COR-L47 (cell line): ENCODE measurements at regions not wholly inside any gene's neighbourhood (a gene's known extent, or its start where the extent isn't known, plus 50 kb on each side); places are given as distances from the start of the nearest gene placed in this dataset.
A peak's percentile ranks its signal among the peaks of the same experiment; 100 is the strongest.
"Not testable (repeated sequence)": the region's sequence is repeated elsewhere in the genome, so short reads cannot be mapped to it uniquely, and the experiment has no call there.

Experiments used
- DNase-seq: peaks from one replicate; lab custom pipeline; 2025; lab: John Stamatoyannopoulos, UW

DNA sequence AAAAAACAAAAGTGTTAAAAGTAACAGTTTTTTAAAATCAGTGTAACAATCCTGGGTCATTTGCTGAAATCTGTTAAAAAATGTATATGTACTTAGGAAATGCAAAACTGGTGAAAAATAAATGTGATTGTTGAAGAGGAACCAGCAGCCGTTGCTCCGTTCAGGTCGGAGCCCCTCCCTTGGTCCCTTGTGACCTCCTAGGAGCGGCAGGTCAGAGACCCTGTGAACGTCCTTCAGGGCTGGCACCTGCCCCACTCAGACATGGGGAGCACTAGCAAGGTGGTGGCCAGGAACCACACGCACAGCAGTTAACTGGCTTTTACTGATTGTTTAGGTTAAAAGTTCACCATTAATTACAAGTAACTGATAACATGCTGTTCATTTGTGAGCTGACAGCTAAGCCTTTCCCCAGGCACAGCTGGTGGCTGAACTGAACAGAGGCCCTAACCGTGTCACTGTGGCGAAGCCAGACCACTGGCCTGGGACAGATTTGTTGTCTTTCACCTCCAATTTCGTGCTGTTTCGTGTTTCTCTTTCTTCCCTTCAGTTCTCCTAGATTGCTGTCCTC, 159.2 kb upstream of the ALKAL2 start:
- DNase-seq = no peak

DNA sequence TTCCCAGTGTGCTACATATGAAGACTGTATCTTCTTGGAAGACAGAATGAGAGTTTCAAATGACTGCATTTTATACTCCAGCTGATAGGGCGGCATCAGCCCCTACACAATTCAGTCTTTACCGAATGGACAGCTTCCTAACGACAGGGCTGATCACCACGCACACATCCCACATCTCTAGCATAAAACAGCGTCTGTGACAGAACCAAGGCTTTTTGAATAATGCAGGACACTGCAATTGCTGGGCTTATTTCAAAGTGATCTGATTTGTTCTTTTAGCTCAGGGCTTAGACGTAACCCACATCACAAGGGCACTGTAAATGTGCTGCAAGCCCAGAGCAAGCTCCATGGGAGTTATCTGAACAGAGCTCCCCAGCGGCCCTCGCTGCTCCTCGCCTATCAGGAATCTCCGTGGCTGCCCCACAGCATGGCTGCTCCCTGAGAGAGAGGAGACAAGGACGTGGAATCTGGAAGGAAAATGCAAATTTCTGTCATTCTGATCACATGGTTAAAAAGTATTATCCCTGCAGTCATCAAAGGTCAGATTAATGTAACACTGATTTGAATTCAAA, 158.5 kb upstream of the ALKAL2 start:
- DNase-seq = no peak

DNA sequence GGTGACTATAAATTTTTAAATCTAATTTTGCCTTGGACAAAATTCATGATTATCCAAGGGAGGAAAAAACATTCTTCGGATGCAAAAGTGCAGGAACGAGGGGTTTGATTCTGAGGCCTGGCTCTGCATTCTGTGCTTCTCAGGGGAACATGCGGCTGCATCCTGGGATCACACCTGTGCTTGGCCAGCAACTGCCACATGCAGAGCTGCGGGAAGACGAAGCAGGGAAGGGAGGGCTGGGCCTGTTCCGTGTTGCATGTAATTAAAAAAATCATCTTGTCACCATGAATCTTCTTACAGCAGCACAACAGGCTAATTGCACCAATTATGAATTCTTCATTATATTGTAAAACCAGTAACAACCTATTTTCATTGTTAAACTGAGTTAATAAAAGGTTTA, 158.0 kb upstream of the ALKAL2 start:
- peak; percentile 79 for DNase-seq

DNA sequence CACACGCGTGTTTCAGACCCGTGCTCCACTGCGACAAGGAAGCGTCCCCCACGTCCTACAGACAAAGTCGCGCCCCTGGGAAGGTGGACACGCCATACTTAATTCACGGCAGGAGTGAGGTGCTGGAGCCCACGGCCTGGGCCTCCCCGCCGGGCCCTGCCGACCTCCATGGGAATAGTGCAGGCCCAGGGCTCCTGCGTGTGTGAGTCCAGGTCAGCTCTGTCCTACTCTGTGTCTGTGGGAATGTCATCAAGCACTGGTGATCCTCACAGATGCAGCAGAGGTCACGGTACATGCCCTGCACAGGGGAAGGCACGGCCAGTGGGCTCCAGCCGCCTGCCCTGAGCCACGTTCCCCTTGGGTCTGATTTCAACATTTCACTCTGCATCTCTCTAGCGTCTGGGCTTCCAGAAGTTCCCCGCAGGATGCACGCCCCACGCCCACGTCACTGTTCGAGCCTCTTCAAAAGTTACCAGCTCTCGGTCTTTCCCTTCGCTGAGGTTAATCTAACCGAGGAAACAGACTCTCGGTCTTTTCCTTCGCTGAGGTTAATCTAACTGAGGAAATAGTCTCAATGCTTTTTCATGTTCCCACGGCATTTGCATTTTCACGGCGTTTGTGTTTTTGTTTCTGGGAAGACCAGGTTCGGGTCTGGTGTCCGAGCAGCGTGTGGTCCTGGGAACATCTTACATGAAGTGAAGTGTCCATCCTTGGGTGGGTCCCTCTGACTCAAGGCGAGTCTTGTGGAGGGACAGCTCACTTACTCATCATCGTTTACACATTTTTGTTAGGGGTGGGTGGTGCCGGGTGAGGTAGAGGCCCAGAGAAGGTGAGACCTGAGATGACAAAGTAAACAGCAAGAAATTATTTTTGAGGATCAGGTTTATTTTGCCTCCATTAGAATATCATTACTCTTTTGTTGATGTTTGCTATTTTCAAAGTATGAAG, 157.3 kb upstream of the ALKAL2 start:
- no peak for DNase-seq

DNA sequence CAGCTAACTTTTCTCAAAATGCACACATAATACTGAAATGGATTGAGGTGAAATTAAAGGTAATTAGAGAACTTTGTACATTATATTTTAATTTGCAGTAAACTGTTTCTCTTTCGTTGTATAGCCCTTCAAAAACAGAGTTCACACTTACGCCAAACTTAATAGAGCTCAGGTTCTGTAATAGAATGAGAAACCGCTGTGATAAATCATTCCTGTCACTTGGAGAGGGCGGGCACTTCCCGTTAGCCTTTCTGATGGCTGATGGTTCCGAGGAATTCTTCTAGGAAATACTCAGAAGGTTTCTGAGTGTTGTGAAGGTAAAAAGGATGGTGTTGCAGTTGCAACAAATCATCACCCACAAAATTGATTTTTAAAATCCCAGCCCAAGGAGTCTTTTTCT, 155.8 kb upstream of the ALKAL2 start:
- DNase-seq = no peak

DNA sequence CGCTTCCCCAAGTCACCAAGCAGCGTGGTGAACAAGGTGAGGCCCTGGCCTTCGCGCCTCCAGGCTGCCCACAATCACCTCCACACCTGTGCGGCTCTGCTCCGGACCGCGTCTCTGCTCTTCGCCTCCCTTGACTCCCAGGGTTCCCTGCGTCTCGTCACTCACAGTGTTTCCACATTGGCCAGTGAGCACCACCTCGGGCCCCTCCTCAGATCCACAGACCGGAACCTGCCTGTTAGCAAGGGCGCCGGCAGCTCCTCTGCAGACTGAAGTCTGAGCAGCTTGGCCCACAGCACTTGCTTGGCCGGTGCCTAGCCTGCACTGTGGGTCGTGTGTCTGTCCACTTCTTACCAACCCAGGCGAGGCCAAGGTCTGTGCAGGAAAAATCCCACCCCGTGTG, 155.3 kb upstream of the ALKAL2 start:
- no peak for DNase-seq

DNA sequence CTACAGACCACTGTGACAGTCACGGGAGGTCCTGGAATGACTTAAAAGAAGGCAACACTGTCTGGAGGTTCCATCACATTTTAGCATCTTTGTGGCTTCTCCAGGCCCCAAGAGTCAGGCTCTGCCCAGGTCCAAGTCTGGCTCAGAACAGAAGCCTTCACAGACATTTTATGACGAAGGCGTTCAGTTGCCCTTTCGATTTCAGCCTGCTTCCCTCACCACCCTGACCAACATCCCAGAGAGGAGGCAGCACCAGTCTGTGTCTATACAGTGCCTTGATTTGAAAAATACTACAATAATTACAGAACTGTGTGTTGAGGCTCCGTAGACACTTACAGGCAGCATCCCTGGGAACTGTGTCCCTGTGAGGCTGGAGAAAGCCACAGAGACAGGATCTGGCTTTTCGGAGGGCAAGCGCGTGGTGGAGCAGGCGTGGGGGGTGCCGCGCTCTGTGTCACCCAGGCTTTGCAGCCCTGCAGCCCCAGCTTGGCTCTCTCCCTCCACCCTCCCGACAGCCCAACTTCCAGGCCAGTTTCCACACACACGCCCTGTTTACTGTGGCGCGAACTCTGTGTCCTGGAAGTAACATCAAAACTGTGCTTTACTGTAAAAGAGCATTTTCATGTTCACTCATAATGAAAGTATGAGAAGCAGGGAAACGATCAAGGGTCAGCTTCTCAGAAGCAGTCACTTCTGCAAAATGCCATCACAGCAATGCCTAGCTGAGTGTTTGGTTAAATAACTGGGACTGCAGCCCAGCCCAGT, 153.5 kb upstream of the ALKAL2 start:
- DNase-seq = no peak

DNA sequence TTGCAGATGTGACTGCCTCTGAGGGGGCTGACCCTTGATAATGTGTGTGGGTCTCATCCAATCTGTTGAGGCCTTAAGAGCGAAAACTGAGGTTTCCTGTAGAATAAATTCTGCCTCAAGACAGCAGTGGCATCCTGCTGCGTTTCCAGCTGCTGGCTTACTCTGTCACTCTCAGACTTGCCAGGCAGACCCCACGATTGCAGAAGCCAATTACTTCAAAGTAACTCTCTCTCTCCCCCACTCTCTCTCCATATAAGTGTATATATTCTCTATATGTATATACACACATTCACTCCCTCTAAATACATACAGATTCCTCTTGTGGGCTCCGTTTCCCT, 152.5 kb upstream of the ALKAL2 start:
- DNase-seq = no peak

DNA sequence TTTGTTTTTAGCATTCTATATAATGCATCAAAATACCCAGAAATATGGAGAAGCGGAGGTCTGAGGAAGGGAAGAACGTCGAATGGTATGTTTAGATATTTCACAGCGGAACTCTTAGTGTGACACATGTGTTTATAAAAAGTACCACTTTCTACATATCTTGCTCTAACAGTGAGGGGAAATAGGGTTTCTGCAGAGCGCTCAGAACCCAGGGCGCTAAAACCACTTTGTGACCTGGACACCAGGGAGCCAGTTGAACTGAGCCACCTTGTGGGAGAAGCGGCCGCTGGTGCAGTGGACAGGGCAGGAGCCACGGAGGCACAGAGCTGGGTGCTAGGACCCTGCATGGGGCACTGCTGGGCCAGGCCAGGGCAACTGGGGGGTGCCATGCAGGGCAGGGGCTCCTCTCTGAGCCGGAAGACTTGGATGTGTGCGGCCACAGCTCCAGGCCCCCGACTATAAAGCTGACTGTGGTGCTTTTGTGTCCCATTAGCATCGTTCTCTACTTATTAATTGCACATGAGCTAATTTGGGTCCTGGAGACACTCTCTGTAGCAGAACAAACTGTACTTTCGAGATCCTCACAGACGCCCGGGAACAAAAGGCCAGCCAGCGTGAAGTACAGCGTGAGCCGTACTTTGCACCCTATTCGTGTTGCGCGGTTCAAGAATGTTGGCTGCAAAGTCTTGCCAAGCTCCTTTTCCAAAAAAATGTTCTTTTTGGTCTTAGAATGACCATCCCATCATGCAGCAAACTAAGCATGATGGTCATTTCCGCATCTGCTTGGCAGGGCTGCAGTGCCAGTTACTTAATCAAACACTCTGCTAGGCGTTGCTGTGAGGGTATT, 151.9 kb upstream of the ALKAL2 start:
- no peak for DNase-seq

DNA sequence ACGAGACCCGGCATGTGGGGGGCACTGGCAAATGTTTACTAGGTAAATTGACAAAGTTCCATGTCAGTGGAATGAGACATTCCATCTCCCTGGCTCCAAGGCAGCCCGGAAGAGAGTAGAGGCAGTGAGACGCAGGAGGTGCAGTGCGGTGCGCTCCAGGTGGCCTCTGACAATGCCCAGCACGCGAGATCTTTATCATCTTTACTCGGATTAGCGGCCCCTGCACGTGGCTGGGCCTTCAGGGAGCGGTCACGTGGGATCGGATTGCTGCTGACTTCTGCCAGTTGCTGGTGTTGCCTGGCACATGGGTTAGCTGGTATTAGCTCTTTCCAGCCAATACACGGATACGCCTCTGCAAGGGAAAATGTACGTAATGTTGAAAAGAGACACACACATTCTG, 151.2 kb upstream of the ALKAL2 start:
- DNase-seq = no peak

DNA sequence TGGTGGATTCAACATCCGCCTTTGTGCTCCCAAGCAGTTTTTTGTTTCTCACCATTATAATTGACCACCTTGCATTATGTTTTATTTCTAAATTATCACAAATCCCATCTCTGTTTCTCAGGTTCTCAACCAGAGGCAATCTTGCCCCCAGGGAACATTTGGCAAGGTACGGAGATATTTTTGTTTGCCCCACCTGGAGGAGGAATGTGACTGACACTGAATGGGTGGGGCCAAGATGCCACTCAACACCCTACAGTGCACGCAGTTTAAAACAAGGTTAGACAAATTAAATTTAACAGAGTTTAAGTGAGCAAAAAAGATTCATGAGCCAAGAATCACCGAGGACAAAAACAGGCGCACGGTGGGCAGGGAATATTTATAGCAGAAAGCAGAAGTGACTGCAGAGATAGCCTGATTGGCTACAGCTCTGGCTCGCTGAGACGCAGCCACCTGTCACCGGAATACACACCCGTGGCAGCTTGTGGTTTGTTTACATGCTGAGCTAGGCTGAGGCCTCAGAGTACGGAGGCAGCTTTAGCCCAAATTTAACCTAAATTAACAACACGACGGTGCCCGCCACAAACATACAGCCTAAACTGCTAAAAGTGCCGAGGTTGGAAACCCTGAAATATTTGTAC, 150.0 kb upstream of the ALKAL2 start:
- DNase-seq = peak; percentile 78

DNA sequence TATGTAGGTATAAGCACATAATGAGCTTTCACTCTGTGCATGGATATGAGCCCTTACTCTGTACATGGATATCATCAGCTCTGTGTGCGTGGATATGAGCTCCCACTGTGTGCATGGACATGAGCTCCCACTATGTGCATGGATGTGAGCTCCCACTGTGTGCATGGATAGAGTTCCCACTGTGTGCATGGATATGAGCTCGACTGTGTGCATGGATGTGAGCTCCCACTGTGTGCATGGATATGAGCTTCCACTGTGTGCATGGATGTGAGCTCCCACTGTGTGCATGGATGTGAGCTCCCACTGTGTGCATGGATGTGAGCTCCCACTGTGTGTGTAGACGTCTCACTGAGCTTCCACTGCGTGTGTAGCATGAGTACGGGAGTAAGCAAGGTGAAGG, 149.3 kb upstream of the ALKAL2 start:
- no peak for DNase-seq

DNA sequence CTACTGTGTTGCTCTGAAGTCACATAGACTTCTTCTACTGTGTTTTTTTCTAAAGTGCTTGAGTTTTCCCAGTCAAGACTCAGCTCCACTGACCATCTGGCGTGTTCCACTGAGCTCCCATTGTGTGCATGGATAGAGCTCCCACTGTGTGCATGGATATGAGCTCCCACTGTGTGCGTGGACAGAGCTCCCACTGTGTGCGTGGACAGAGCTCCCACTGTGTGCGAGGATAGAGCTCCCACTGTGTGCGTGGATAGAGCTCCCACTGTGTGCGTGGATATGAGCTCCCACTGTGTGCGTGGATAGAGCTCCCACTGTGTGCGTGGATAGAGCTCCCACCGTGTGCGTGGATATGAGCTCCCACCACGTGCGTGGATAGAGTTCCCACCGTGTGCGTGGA, 148.3 kb upstream of the ALKAL2 start:
- no peak for DNase-seq

DNA sequence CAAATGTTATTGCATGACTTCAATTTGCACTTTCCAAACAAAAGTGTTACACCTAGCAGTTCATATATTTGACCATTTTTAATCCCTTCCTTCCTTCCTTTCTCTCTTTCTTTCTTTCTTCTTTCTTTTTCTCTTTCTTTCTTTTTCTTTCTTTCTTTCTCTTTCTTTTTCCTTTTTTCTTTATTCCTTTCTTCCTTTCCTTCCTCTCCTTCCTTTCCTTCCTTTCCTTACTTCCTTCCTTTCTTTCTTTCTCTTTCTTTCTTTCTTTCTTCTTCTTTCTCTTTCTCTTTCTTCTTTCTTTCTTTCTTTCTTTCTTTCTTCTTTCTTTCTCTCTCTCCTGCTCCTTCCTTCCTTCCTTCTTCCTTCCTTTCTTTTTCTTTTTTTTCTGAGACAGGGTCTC, 146.7 kb upstream of the ALKAL2 start:
- no peak for DNase-seq

DNA sequence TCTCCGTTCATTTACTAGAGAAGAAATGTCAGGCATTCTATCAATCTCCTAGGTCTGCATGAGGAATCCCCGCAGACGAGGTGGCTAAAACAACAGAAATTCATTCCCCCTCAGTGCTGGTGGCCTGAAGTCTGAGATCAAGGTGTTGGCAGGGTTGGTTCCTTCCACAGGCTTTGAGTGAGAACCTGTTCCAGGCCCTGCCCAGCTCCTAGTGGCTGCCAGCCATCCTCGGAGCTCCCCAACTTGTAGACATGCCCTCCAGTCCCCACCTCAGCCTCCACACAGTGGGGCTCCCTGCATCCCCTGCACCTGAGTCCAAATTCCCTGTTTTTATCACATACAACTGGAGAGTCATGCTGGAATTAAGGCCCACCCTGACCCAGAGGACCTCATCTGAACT, 145.3 kb upstream of the ALKAL2 start:
- no peak for DNase-seq

DNA sequence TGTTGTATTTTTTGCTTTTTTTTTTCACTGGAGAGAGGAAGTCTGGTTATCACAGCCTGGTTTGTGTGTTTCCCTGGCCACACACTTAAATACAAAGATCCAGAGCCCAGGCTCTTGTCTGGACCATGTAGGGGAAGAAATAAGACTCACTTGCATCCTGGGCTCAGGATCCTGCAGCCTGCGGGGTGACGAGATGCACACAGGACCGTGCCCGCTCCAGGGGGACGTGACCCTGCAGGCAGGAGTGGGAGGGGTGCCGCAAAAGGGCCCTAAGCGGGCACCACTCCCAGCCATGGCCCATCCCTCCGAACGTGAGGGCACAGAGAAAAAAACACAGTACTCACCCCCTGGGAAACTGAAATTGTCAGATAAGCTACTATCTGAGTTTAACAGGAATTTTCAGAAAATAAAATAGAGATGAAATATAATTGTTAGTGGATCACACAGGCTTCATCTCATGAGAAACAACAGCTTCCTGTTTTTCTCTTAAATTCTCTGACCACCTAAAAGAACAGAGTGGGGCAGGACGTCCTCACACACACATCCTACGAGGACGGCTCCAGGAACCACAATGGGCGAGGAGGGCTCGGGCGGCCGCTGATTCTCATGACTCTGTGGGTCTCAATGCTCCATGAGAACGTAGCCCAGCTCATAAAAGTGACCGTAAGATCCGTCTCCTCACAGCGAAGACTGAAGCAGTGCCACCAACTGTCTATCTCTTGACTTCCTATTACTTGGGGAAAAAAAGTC, 142.6 kb upstream of the ALKAL2 start:
- DNase-seq = no peak

DNA sequence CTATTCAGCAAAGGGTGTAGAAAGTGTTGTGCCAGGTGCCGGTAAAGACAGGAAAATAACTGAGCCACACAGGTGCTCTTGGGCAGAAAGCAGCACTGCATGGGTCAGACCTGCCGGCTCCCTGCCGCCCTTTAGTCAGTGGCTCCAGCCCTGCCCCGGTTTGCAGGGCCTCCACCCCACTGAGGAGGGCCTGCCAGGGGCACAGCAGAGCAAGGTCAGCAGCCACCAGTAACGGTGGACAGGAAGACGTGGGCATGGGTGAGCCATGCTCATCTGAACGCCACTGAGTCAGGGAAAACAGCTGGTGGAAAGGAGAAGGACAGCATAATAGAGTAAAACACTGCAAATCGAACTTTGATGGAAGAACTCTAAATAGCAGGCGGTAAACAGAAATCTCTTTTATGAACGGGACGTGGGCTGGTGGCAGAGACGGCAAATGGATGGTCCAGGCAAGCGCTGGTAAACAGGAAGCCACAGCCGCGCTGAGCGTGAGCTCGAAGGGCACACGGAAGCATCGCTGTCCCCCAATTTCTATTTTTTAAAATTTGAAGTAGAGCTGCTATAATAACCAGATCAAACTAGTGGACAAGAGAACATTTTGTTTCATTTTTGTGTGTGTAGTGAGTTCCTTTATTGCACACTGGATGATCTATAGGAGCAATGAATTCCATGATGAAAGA, 141.8 kb upstream of the ALKAL2 start:
- no peak for DNase-seq

DNA sequence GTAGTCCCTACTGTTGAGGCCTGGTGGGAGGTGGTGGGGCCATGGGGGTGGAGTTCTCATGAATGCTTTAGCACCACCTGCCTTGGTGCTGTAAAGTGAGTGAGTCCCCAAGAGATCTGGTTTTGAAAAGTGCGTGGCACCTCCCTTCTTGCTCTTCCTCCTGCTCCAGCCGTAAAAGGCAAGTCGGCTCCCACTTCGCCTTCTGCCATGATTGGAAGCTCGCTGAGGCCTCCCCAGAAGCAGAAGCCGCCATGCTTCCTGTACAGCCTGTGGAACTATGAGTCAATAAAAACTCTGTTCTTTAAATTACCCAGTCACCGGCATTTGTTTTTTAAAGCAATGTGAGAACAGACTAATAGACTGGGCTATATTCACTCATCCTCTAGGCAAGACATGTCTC, 141.3 kb upstream of the ALKAL2 start:
- no peak for DNase-seq

DNA sequence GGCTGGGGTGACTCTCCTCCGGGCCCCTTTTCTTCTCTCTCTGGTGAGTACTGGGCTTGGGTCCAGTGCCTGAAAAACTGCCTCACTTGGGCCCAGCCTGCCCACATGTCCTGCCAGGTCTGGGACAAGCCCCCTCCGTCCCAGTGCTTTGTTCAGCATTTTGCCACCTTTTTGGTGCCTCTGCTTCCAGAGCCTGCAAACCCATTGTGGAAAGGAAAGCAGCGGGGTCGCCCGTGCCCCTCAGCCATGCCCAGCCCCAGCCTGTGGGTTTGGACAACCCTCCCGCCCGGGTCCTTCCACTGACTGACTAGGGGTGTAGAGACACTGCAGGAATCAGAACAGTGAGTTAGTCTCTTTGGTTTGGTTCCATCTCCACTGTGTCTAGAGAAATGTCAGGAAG, 140.7 kb upstream of the ALKAL2 start:
- no peak for DNase-seq

DNA sequence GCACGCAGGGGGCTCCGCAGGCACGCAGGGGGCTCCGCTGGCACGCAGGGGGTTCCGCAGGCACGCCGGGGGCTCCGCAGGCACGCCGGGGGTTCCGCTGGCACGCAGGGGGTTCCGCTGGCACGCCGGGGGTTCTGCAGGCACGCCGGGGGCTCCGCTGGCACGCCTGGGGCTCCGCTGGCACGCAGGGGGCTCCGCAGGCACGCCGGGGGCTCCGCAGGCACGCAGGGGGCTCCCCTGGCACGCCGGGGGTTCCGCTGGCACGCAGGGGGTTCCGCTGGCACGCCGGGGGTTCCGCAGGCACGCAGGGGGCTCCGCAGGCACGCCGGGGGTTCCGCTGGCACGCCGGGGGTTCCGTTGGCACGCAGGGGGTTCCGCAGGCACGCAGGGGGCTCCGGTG, 138.8 kb upstream of the ALKAL2 start:
- DNase-seq = not testable (repeated sequence)
